Tibial nerve (tissue), 4 donors: ENCODE measurements at regions not wholly inside any gene's neighbourhood (a gene's known extent, or its start where the extent isn't known, plus 50 kb on each side); places are given as distances from the start of the nearest gene placed in this dataset.

Source experiments
- DNase-seq, 2 donors: peaks; one replicate each; pipeline ENCODE4 v3.0.0-alpha.2; 2019; ENCODE audit warnings: low spot score in 2 of 2
- H3K27ac ChIP-seq, 4 donors: fragments of 200-600 bp; sonication (generic) in 3 of 4; one replicate each; pipeline ENCODE4 v1.5.1; 2017 to 2019; ENCODE audit warnings: mild to moderate bottlenecking in 1 of 4
- H3K27me3 ChIP-seq, 2 donors: fragments of 200-600 bp; sonication (generic) in 1 of 2; one replicate each; pipeline versions ENCODE4 v1.5.1 to v1.6.0; 2017 to 2019
- H3K36me3 ChIP-seq, 3 donors: fragments of 200-600 bp; sonication (generic); one replicate each; pipeline ENCODE4 v1.5.1; 2018 to 2019
- H3K4me1 ChIP-seq, 4 donors: fragments of 200-600 bp; sonication (generic) in 3 of 4; one replicate each; pipeline ENCODE4 v1.5.1; 2017 to 2019
- H3K4me3 ChIP-seq, 4 donors: fragments of 200-600 bp; sonication (generic) in 3 of 4; one replicate each; pipeline ENCODE4 v1.5.1; 2017 to 2019; ENCODE audit warnings: mild to moderate bottlenecking in 1 of 4, moderate library complexity in 1 of 4
- H3K9me3 ChIP-seq, 4 donors: fragments of 200-600 bp; sonication (generic) in 3 of 4; one replicate each; pipeline ENCODE4 v1.5.1; 2017 to 2019
- EP300 ChIP-seq, 2 donors: sonication (generic); formaldehyde crosslinking; IDR thresholded peaks; one replicate each; pipeline ENCODE4 v1.6.1; 2017; ENCODE audit warnings: antibody characterized with exemption in 2 of 2, mild to moderate bottlenecking in 1 of 2
- POLR2A ChIP-seq, 2 donors: fragments of 450-650 bp; IDR thresholded peaks; one replicate each; pipeline ENCODE4 v1.6.1; 2017; ENCODE audit warnings: antibody characterized with exemption in 2 of 2, mild to moderate bottlenecking in 2 of 2, moderate library complexity in 2 of 2
- WGBS, 2 donors: methylation state at CpG; one replicate each; pipeline ENCODE4 v1.1.5; 2018; 5-methylcytosine and 5-hydroxymethylcytosine counted together
- TF ChIP-seq, protein P1 (sequence below), 5 experiments: fragments of 200-600 bp in 3 of 5; fragments of 450-650 bp in 2 of 5; sonication (generic) in 3 of 5; IDR thresholded peaks; one replicate each; pipeline ENCODE4 v1.5.1; 2016 to 2019; ENCODE audit warnings: antibody characterized with exemption in 5 of 5, mild to moderate bottlenecking in 3 of 5, moderate library complexity in 2 of 5

DNA sequence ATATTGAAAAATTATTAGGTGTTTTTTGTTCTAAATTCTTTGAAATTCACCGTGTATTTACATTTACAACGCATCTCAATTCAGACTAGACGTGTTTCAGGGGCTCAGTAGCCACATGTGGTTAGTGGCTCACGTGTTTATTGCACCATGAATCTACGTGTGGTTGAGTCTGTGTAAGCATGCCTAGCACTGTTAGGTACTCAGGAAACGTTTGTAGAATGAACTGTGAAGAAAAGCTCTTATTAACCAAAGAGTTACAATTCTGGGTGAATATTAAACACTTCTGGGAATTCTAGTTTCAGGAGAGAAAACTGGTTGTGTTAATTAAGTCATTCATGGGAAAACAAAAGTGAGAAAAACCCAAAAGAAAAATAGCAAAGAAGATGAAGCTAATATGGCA is 117.5 kb upstream of the CDH6 start:
- no peak for TF ChIP-seq EP300 (IDR thresholded peaks at IDR 0.05)
- Histone ChIP-seq H3K4me3 (no peak overlapping the region), H3K9me3 (no peaks in the 10 kb centered on the region), H3K27me3 (no peaks in the 10 kb centered on the region), H3K4me1 (no peaks in the 10 kb centered on the region), H3K36me3 (no peaks in the 10 kb centered on the region), H3K27ac (no peak overlapping the region)
- 75 to 77% methylated on average over 6 of the region's 6 CpGs for WGBS, 2 donors
- DNase-seq = no peak

DNA sequence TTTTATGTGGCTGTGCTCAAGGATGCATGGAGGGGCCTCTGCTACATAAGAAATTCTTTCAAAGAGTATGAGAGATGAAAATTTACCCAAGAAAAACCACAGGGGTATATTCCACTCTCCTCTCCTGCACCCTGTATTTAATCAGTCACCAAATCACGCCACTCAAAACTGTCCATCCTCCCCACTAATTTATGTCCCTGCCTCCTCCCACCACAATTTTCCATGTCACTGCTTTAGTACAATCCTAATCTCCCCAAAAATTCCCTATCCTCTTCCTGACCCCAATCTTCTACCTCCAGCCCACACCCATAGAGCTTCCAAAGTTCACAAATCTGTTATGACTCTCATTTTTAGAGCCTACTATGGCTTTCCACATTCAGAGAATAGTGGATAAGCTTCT is 125.2 kb upstream of the CDH6 start:
- 85 to 88% methylated on average over 1 of the region's 1 CpG for WGBS, 2 donors

DNA sequence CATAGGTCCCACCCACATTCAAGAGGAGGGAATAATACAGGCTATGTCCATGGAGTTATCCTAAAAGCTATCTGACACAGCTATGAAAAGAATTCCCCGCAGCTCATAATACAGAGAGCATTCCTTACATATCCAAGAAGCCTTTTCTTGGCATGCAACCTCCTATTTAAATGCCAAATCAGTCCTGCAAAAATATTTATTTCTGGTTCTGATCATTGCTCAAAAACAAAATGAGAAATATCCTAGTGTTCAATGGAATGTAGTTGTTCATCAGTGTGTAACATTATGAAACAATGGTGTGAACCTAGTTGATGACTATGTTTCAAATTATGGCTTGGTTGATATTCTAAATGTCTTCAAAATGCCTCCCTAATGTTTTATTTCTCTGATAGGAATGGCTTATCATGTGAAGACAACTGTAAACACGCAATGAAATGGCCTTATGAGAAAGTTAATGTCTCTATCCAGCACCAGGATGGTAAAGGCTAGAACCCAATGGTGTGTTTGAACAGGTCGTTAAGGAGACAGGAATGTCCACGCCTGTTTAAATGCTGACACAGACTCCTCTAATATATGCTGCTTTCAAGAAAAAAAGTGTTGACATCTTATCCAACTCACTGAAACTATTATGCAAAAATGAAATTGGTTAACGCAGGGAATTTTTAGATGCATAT is 126.7 kb upstream of the CDH6 start:
- TF ChIP-seq EP300 (IDR thresholded peaks at IDR 0.05) (no peak), POLR2A (IDR thresholded peaks at IDR 0.05) (no peak)
- TF ChIP-seq, protein P1, sequence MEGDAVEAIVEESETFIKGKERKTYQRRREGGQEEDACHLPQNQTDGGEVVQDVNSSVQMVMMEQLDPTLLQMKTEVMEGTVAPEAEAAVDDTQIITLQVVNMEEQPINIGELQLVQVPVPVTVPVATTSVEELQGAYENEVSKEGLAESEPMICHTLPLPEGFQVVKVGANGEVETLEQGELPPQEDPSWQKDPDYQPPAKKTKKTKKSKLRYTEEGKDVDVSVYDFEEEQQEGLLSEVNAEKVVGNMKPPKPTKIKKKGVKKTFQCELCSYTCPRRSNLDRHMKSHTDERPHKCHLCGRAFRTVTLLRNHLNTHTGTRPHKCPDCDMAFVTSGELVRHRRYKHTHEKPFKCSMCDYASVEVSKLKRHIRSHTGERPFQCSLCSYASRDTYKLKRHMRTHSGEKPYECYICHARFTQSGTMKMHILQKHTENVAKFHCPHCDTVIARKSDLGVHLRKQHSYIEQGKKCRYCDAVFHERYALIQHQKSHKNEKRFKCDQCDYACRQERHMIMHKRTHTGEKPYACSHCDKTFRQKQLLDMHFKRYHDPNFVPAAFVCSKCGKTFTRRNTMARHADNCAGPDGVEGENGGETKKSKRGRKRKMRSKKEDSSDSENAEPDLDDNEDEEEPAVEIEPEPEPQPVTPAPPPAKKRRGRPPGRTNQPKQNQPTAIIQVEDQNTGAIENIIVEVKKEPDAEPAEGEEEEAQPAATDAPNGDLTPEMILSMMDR (IDR thresholded peaks at IDR 0.05) = no peak
- no peak overlapping the region for H3K27ac ChIP-seq
- no peak for DNase-seq
- H3K9me3 ChIP-seq = no peaks in the 10 kb centered on the region
- H3K4me3 ChIP-seq = no peak overlapping the region
- no peaks in the 10 kb centered on the region for H3K36me3 ChIP-seq
- H3K27me3 ChIP-seq = no peaks in the 10 kb centered on the region
- WGBS, 2 donors = 42 to 50% methylated on average over 5 of the region's 5 CpGs
- peaks cover 0 to 10% (median 2%) of the 10 kb centered on the region in 4 donors for H3K4me1 ChIP-seq

More for the DNA sequence above, 125.2 kb upstream of the CDH6 start:
- Histone ChIP-seq H3K4me3 (no peak overlapping the region), H3K9me3 (no peaks in the 10 kb centered on the region), H3K27me3 (no peaks in the 10 kb centered on the region), H3K36me3 (no peaks in the 10 kb centered on the region), H3K27ac (no peak overlapping the region), H3K4me1 (peaks cover 0 to 10% (median 2%) of the 10 kb centered on the region in 4 donors)
- TF ChIP-seq POLR2A (IDR thresholded peaks at IDR 0.05) = no peak
- TF ChIP-seq, protein P1 (IDR thresholded peaks at IDR 0.05) = no peak
- DNase-seq = no peak

DNA sequence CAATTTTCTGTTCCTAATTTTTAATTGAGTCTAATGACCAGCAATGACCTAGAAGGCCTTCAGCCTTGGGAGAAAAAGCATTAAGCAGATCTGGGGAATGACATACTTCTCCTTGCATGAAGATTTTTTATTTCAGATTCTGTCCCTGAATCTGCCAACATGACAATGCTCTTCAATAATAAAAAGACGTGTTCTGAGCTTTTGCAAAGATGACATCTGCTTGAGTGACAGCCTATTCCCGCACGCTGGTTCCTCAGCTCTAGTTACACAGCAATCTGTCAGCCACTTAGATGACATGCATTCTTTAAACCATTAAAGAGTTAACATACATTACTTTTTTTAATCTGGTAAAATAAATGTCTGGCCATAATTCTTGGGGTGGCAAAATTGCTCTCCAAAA is 129.3 kb upstream of the CDH6 start:
- no peak overlapping the region for H3K27ac ChIP-seq
- DNase-seq = no peak
- no peaks in the 10 kb centered on the region for H3K36me3 ChIP-seq
- TF ChIP-seq POLR2A (IDR thresholded peaks at IDR 0.05) = no peak
- no peak for TF ChIP-seq EP300 (IDR thresholded peaks at IDR 0.05)
- TF ChIP-seq, protein P1 (IDR thresholded peaks at IDR 0.05) = no peak
- H3K9me3 ChIP-seq = no peaks in the 10 kb centered on the region
- H3K4me1 ChIP-seq = peaks cover 0 to 10% (median 2%) of the 10 kb centered on the region in 4 donors
- 84 to 89% methylated on average over 3 of the region's 3 CpGs for WGBS, 2 donors
- no peaks in the 10 kb centered on the region for H3K27me3 ChIP-seq
- no peak overlapping the region for H3K4me3 ChIP-seq

DNA sequence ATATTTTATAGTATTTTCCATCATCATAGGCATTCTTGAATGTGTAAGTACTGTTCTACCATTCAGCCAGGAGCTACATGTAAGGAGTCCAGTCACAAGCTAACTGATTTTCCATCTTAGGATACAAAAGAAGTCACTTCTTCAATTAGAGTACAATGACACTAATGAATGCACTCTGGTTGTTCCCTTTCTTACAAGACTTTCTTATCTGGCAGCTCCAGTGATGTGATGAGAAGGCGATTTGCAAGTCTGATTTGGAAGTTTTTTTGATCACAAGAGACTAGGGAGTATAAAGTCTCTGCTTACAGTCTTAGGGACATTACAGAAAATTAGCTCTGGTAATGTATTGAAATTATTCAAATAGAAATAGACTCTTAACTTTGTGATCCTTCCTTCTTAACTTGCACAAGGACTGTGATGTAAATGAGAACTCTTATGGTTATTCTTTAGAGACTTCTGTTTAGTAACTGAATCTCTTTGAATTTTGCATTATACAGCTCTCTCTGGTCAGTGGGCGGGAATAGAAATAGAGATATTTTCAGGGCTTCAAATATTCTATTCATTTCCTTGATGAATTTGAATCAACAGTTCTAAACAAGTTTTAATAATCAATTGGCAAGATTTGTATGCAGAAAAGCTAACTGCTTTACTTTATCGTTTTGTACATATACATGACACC is 130.4 kb upstream of the CDH6 start:
- DNase-seq = no peak
- no peaks in the 10 kb centered on the region for H3K36me3 ChIP-seq
- no peaks in the 10 kb centered on the region for H3K27me3 ChIP-seq
- no peak overlapping the region for H3K4me3 ChIP-seq
- TF ChIP-seq POLR2A (IDR thresholded peaks at IDR 0.05) (no peak), EP300 (IDR thresholded peaks at IDR 0.05) (no peak)
- TF ChIP-seq, protein P1 (IDR thresholded peaks at IDR 0.05) = no peak
- H3K9me3 ChIP-seq = no peaks in the 10 kb centered on the region
- WGBS, 2 donors = 64 to 66% methylated on average over 3 of the region's 3 CpGs
- H3K27ac ChIP-seq = no peak overlapping the region
- peaks cover 0 to 10% (median 2%) of the 10 kb centered on the region in 4 donors for H3K4me1 ChIP-seq
